Vagina (tissue), 2 donors: ENCODE measurements at regions not wholly inside any gene's neighbourhood (a gene's known extent, or its start where the extent isn't known, plus 50 kb on each side); places are given as distances from the start of the nearest gene placed in this dataset.

Experiments used
- CTCF ChIP-seq, 3 experiments: fragments of 450-650 bp in 2 of 3; fragments of 200-600 bp in 1 of 3; sonication (generic) in 1 of 3; IDR thresholded peaks; one replicate each; pipeline ENCODE4 v1.5.1; 2017 to 2019; ENCODE audit warnings: antibody characterized with exemption in 3 of 3, mild to moderate bottlenecking in 2 of 3, moderate library complexity in 2 of 3
- POLR2A ChIP-seq, 2 donors: fragments of 450-650 bp; IDR thresholded peaks; one replicate each; pipeline ENCODE4 v1.6.1; 2017; ENCODE audit warnings: antibody characterized with exemption in 2 of 2, mild to moderate bottlenecking in 2 of 2, moderate library complexity in 2 of 2

DNA sequence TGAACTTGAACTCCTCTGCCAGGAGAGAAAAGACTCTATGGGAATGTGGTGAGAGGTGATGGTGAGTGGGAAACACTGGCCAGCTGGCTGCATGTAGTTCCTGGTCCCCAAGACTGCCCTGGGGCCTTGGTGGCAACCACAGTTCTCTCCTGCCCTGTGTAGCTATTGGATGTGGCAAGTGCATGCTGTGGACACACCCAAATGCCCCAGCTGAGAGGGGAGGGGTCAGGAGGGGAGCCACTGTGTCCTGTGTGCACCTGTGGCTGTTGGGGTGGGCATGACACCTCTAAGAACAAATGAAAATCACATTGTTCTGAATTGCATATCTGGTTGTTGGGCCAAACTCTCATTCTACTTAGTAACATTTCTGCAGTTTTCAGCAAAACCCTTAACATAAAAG lies 409.6 kb downstream of the NSUN3 start:
- TF ChIP-seq CTCF (IDR thresholded peaks at IDR 0.05), result no peak
- no peak for TF ChIP-seq POLR2A (IDR thresholded peaks at IDR 0.05)
